22Rv1 (cell line): ENCODE measurements at regions not wholly inside any gene's neighbourhood (a gene's known extent, or its start where the extent isn't known, plus 50 kb on each side); places are given as distances from the start of the nearest gene placed in this dataset.

Experiments used
- CTCF ChIP-seq: fragments of 450-650 bp; IDR thresholded peaks from 2 replicates; pipeline ENCODE4 v1.5.1; 2017; ENCODE audit warnings: mild to moderate bottlenecking
- ZFX ChIP-seq: fragments of 450-650 bp; IDR thresholded peaks from 2 replicates; pipeline ENCODE4 v1.6.1; 2017; ENCODE audit warnings: antibody characterized with exemption, borderline replicate concordance

- TF ChIP-seq CTCF (no peak), ZFX (no peak)
Measured at GRCh38 chr10:114758331-114758730, 63.2 kb upstream of the FHIP2A start.
